DMS153 treated with DMSO at 0.1 percent for 48 hours (cell line): ENCODE measurements at regions not wholly inside any gene's neighbourhood (a gene's known extent, or its start where the extent isn't known, plus 50 kb on each side); places are given as distances from the start of the nearest gene placed in this dataset.

Source experiments
- DNase-seq: peaks from one replicate; lab custom pipeline; 2025; ENCODE audit not compliant: unreplicated experiment; lab: John Stamatoyannopoulos, UW

GRCh38 chr3:116848248-116848829 lies 138.8 kb downstream of the TUSC7 start:
- no peak for DNase-seq

GRCh38 chr3:116849261-116849688 lies 139.7 kb downstream of the TUSC7 start:
- no peak for DNase-seq

DNA sequence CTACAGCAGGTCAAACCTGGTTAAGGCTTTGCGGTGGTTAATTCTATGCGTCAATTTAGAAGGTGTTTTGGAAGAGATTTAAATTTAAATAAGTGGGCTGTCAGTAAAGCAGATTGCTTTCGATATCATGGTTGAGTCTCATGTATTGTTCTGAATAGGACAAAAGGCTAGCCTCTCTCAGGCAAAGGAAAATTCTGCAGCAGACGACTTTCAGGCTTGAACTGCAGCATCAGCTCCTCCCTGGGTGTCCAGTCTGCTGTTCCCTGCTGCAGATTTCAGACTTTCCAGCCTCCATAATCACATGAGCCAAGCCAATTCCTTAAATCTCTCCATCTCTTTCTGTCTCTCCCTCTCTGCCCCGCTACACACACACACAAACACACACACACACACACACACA lies 143.2 kb downstream of the TUSC7 start:
- DNase-seq: no peak

DNA sequence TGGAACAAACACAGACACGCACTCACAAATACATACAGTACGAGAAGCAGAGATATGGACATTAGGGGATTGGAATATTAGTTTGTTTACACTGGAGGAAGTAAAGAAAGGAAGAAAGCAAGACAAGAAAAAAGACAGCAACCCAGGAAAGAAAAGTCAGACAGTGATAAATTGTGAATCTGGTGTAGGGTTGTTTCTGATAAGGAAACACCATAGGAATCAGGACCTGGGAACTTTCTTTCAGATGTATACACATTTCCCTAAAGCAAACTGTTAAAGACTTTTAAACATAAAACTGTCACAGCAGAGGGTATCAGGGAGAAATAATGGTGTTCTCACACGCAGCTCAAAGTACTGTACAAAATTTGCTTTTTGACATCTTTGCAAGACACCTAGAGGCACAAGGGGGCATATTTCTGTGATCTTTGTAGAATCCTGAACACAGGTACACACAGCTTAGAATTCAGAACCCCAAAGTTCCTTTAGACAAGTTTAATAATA lies 153.7 kb downstream of the TUSC7 start:
- no peak for DNase-seq

DNA sequence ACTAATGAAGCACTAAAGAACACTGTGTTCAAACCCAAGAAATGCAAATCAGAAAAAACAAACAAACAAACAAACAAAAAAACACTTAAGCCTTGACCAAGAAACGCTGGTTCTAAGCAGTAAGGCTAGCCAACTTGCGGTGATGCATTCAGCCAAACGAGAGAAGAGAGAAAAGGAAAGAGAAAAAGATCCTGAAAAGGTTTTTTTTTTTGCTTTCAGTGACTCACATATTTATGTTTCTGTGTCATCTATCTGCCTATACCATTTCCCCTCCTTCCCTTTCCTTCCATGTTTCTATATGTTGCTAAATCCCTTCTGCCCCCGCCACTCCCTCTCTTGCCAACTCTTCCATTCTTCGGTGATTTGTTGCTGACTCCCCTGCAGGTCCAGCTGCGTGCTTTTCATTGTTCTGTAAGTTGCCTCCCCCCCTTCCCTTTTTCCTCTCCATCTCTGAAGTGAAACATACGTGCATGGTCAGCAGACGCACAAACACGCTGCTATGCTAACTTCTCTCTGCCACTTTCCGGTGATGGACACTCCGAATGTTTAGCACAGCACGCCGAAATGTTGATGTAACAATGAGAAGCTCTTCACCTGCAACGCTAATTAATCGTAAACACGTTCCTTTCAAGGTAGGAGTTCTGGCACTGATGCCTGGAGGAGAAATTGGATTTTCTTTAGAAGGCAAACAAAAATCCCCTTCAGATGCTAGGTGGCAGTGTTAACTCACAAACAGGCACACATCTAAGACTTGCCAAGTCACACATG lies 154.4 kb downstream of the TUSC7 start:
- peak; percentile 79 for DNase-seq

GRCh38 chr3:116864590-116864927 lies 155.0 kb downstream of the TUSC7 start:
- DNase-seq: no peak

GRCh38 chr3:116870379-116870778 lies 160.8 kb downstream of the TUSC7 start:
- DNase-seq: no peak

DNA sequence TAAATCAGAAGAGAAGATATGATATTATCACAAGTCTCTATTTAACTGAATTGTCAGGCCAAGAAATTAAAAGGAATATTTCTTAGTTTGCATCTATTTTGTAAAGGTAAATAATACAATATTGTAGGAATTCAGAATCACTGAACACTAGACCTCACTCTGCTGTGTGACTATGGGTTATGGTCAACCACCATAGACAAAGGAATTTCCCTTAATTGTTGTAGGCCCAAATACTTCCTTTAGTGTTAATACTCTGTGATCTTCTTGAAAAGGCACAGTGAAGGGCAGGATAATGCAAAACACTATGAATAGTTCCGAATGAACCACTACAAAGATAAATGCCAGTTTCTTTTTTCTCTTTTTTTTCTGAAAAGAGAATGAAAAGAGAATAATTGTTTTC lies 162.3 kb downstream of the TUSC7 start:
- no peak for DNase-seq

DNA sequence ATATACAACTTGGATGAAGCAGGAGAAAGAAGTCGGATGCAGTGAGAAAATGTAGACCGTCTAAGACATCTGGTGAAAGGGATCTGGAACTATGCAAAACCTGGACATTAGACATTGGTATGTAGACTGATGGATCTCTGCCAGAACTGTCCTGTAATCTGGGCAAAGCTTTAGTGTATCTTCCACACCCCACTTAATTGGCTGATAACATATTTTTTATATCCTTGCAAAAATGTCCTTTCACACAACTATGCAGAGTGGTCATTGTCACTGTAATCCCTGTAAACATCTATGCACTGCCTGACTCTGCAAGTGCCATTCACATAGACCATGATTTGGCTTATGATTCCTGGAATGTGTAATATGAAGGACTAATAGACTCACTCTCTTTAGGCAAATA lies 163.1 kb downstream of the TUSC7 start:
- no peak for DNase-seq

- DNase-seq: no peak
These were observed 163.6 kb downstream of the TUSC7 start for GRCh38 chr3:116873142-116873541.

- no peak for DNase-seq
These were observed 168.4 kb downstream of the TUSC7 start for GRCh38 chr3:116877968-116878367.

DNA sequence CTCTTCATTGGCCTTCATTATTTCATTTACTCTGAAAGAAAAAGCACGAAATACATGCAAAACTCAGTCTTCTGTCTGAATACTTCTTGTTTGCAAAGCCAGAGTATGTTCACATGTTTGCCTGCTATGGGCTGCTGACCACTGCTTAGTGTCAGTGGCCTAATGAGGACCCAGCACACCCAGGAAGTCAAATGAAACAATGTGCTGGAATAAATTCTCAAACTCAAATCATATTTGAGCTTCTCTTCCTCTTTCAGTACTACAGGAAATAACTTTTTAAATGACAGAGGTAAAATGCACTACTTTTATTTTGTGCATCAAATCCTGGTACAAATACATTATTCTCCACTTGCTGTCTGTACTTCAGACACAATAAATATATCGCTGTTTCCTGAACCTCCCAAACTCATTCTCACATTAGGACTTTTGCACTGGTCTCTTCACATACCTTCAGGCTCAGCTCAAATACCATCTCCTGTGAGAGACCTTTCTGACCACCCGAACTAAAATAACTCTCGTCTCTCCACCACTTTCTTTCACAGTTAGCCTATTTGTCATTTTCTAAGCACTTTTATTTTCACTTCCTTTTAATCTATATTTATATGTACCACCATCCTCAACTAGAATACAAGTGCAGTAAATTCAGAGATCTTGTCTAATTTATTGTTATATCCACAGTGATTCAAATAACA lies 176.8 kb downstream of the TUSC7 start:
- no peak for DNase-seq

GRCh38 chr3:116896116-116896515 lies 186.5 kb downstream of the TUSC7 start:
- DNase-seq: no peak

DNA sequence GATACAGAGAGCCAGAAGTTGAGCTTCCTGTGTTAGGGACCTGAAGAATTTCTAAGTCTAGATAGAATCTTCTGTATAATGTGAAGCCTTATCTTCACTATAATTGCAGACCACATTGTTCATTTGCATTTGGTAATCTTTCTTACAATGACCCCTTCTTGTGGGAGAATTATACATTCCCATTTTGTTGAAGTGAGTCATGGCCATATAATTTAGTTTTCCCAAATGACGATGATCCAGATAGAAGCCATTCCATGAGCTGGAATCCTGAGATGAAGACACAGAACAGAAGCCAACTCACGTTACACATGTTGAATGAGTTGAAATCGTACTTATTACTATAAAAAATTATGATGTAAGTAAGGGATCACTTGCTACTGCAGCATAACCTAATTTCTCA lies 187.8 kb downstream of the TUSC7 start:
- no peak for DNase-seq

DNA sequence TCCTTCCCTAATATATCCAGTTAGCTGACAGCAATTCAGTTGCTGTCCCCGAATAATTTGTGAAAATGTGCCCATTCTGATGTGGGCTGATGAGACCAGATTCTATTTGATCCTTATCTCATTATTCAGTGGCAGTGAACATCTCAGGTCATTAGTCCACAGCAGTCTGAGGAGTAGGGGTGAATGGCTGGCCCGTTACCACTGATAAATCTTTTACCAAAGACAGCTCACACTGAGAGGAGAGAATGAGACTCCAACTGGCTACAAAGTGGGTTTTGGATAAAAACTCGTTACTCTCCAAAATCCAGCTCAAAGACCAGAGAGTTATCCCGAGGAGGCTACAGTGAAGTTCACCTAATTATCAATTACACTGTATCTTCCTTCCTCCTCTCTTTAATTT lies 189.7 kb downstream of the TUSC7 start:
- no peak for DNase-seq

GRCh38 chr3:116905334-116905733 lies 195.8 kb downstream of the TUSC7 start:
- no peak for DNase-seq

DNA sequence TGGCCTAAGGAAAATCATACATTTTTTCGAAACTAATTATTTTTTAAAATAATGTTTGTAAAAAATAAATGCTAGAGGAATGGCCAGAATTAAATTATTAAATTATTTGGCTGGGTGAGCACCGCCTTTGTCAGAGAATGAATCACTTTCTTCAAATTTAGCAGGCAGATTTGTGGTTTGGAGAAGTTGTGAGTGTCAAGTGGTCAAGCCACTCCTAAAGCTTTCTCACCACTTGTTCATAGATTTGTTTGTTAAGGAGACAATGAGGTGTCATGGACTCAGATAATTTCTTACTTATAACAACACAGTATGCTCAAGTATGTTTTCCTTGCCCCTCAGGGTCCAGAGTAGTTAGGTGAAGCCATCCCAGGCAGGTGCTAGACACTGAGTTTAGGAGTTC lies 196.2 kb downstream of the TUSC7 start:
- DNase-seq: no peak

GRCh38 chr3:116912116-116912515 lies 202.5 kb downstream of the TUSC7 start:
- DNase-seq: no peak

DNA sequence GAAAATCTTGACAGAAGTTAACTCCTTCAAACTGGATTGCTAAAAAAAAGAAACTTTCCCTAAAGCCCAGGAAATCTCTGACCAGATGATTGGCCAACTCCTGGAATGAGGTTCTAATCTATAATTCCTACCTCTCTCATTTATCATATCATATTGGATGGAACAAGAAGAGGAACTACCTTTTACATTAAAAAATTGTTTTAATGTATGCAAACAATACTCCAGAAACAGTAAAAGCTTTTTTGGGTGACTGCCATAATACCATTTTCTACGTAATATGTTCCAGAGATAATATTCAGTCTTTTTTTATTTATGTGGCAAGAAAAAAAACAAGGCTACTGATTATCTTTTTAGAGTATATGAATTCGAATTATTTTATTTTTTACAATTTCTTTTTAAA lies 204.4 kb downstream of the TUSC7 start:
- no peak for DNase-seq

GRCh38 chr3:116916836-116917235 lies 207.3 kb downstream of the TUSC7 start:
- no peak for DNase-seq

- no peak for DNase-seq
These were observed 211.4 kb downstream of the TUSC7 start for GRCh38 chr3:116920826-116921610.
